Right lobe of liver (tissue), 4 donors: ENCODE measurements at regions not wholly inside any gene's neighbourhood (a gene's known extent, or its start where the extent isn't known, plus 50 kb on each side); places are given as distances from the start of the nearest gene placed in this dataset.
"Not testable (repeated sequence)": the region's sequence is repeated elsewhere in the genome, so short reads cannot be mapped to it uniquely, and the experiment has no call there.

Experiments
- CTCF ChIP-seq, 4 donors: fragments of 200-600 bp in 3 of 4; fragments of 450-650 bp in 1 of 4; IDR thresholded peaks; one replicate each; pipeline versions ENCODE4 v1.5.1 to v1.8.0; 2016 to 2022; ENCODE audit warnings: antibody characterized with exemption in 4 of 4, mild to moderate bottlenecking in 2 of 4
- POLR2A ChIP-seq: fragments of 450-650 bp; IDR thresholded peaks from one replicate; pipeline ENCODE4 v1.6.1; 2017; ENCODE audit warnings: antibody characterized with exemption, mild to moderate bottlenecking
- donor health status: DM: no; HTN: no; CAD: no.
- donor health status: DM: no; HTN: no; CAD: no.
- donor health status: DM: no; HTN: yes; CAD: no.

GRCh38 chr16:52738992-52739391 lies 192.0 kb upstream of the TOX3 start:
- not testable (repeated sequence) for TF ChIP-seq CTCF (IDR thresholded peaks at IDR 0.05); POLR2A
